ENCODE measurements at regions not wholly inside any gene's neighbourhood (a gene's known extent, or its start where the extent isn't known, plus 50 kb on each side); places are given as distances from the start of the nearest gene placed in this dataset.

- Histone ChIP-seq H3K4me3 (ENCODE audit: insufficient read depth, low read depth, low read length) (no peak overlapping the region), H3K27ac (ENCODE audit: insufficient read depth, low read length) (no peak overlapping the region), H3K36me3 (ENCODE audit: control insufficient read depth, insufficient read depth, low read length) (no peaks in the 10 kb centered on the region), H4K20me1 (ENCODE audit: insufficient read depth, low read length) (no peaks in the 10 kb centered on the region), H3K9ac (ENCODE audit: low read depth, low read length) (no peak overlapping the region), H2AK5ac (ENCODE audit: low read depth, low read length) (no peak overlapping the region), H3K4ac (ENCODE audit: low read depth, low read length) (no peak overlapping the region), H2AK9ac (replicated peaks; ENCODE audit: low read depth, low read length, poor library complexity) (no peak overlapping the region), H2BK20ac (ENCODE audit: low read depth, low read length) (no peak overlapping the region), H3K27me3 (ENCODE audit: control insufficient read depth, insufficient read depth, low read length) (no peaks in the 10 kb centered on the region), H4K91ac (ENCODE audit: insufficient read depth, low read depth, low read length) (no peak overlapping the region), H4K8ac (ENCODE audit: low read depth in 2 of 2, low read length in 2 of 2) (no peak overlapping the region), H3K18ac (ENCODE audit: low read depth, low read length) (no peak overlapping the region), H3K23ac (ENCODE audit: low read depth, low read length) (no peak overlapping the region), H3K14ac (replicated peaks; ENCODE audit: low read depth, low read length) (no peak overlapping the region), H3K9me3 (ENCODE audit: control insufficient read depth, insufficient read depth, low read length) (peaks cover 38% of the 10 kb centered on the region), H4K5ac (ENCODE audit: low read depth, low read length) (no peak overlapping the region), H3K4me1 (ENCODE audit: control insufficient read depth, insufficient read depth, low read length) (no peaks in the 10 kb centered on the region), H3K9me1 (ENCODE audit: insufficient read depth, low read length) (no peaks in the 10 kb centered on the region), H2BK5ac (ENCODE audit: low read depth, low read length, poor library complexity, severe bottlenecking) (no peak overlapping the region), H3K79me1 (ENCODE audit: low read depth in 1 of 2, low read length in 2 of 2) (no peaks in the 10 kb centered on the region), H2BK120ac (ENCODE audit: low read depth, low read length) (no peak overlapping the region), H3K56ac (ENCODE audit: extremely low read depth, insufficient read depth, low read length) (no peak overlapping the region), H2BK15ac (ENCODE audit: low read depth, low read length) (no peak overlapping the region), H3K4me2 (ENCODE audit: low read depth, low read length) (no peak overlapping the region), H2AFZ (replicated peaks; ENCODE audit: low read length, poor library complexity) (no peak overlapping the region)
- DNase-seq (no peak), ATAC-seq (ENCODE audit: low read depth) (no peak)
- intact Hi-C loops (cut with micrococcal nuclease) = no loop called here
- ChIA-PET CTCF (no interaction called here), POLR2A (ENCODE audit: unreplicated experiment) (no interaction called here)
- BruUV-seq (replicated peaks) = no TSS peak
- TF ChIP-seq MAFK (IDR thresholded peaks at IDR 0.05; ENCODE audit: low read depth, low read length) (no peak), MAZ (IDR thresholded peaks at IDR 0.05; ENCODE audit: borderline replicate concordance, low read depth, low read length) (no peak), CHD1 (IDR thresholded peaks at IDR 0.05; ENCODE audit: low read depth, low read length) (no peak), ELK1 (IDR thresholded peaks at IDR 0.05; ENCODE audit: borderline replicate concordance, low read depth, low read length) (no peak), POLR2A (IDR thresholded peaks at IDR 0.05; ENCODE audit: low read depth, low read length) (no peak), RFX5 (IDR thresholded peaks at IDR 0.05; ENCODE audit: low read depth, low read length) (no peak), SMC3 (IDR thresholded peaks at IDR 0.05; ENCODE audit: low read depth, low read length) (no peak), RCOR1 (IDR thresholded peaks at IDR 0.05; ENCODE audit: insufficient replicate concordance, low read length) (no peak), FOS (IDR thresholded peaks at IDR 0.05; ENCODE audit: low read depth, low read length) (no peak), NFE2L2 (IDR thresholded peaks at IDR 0.05; ENCODE audit: low read depth, low read length) (no peak), MXI1 (IDR thresholded peaks at IDR 0.05; ENCODE audit: borderline replicate concordance, low read depth, low read length) (no peak), USF2 (IDR thresholded peaks at IDR 0.05; ENCODE audit: low read depth, low read length) (no peak), RAD21 (IDR thresholded peaks at IDR 0.05; ENCODE audit: low read length) (no peak), CEBPB (IDR thresholded peaks at IDR 0.05; ENCODE audit: low read depth, low read length) (no peak)
- TF ChIP-seq, protein P1, sequence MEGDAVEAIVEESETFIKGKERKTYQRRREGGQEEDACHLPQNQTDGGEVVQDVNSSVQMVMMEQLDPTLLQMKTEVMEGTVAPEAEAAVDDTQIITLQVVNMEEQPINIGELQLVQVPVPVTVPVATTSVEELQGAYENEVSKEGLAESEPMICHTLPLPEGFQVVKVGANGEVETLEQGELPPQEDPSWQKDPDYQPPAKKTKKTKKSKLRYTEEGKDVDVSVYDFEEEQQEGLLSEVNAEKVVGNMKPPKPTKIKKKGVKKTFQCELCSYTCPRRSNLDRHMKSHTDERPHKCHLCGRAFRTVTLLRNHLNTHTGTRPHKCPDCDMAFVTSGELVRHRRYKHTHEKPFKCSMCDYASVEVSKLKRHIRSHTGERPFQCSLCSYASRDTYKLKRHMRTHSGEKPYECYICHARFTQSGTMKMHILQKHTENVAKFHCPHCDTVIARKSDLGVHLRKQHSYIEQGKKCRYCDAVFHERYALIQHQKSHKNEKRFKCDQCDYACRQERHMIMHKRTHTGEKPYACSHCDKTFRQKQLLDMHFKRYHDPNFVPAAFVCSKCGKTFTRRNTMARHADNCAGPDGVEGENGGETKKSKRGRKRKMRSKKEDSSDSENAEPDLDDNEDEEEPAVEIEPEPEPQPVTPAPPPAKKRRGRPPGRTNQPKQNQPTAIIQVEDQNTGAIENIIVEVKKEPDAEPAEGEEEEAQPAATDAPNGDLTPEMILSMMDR (conservative IDR thresholded peaks at IDR 0.05; ENCODE audit: low read depth, low read length) = no peak
- in situ Hi-C loops (cut with MboI; ENCODE audit: low sequenced_read_pairs) = no loop called here
- dilution Hi-C loops (cut with HindIII; ENCODE audit: low sequenced_read_pairs, unreplicated experiment) = no loop called here
- no CpG with 5 or more reads among the region's 7 CpGs for WGBS, 2 experiments (ENCODE audit: extremely low coverage in 2 of 2, insufficient read length in 1 of 2)
Measured at GRCh38 chr22:49390954-49391353, 436.7 kb downstream of the BRD1 start.

All from IMR-90 (cell line).